GM18909 (cell line): ENCODE measurements at regions not wholly inside any gene's neighbourhood (a gene's known extent, or its start where the extent isn't known, plus 50 kb on each side); places are given as distances from the start of the nearest gene placed in this dataset.
"Not testable (repeated sequence)": the region's sequence is repeated elsewhere in the genome, so short reads cannot be mapped to it uniquely, and the experiment has no call there.

Experiments
- ATAC-seq: cut with Tn5 transposase; IDR thresholded peaks from one replicate; pipeline ENCODE4 v1.9.1; 2021; ENCODE audit warnings: mild to moderate bottlenecking; ENCODE audit not compliant: unreplicated experiment, poor library complexity

GRCh38 chr3:44109771-44110361 lies 131.8 kb upstream of the TOPAZ1 start:
- no peak for ATAC-seq

GRCh38 chr3:44110648-44111047 lies 131.0 kb upstream of the TOPAZ1 start:
- no peak for ATAC-seq

DNA sequence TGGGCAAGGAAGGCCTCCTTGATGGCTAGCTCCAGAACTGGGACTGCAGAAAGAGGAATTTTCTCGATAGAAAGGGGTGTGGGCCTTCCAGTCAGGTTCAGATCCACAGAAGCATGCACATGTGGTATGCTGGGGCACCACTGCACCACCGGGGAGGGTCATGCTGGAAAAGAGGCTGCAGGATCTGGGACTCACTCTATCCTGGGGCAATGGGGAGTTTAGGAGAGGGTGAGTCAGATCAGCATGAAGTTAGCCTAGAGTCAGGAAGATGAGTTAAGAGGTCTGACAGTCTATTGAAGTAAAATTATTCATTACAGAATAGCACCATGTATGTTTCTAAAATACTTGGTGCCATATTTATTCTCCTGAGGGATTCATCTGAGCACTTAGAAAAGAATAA lies 130.2 kb upstream of the TOPAZ1 start:
- ATAC-seq = no peak

DNA sequence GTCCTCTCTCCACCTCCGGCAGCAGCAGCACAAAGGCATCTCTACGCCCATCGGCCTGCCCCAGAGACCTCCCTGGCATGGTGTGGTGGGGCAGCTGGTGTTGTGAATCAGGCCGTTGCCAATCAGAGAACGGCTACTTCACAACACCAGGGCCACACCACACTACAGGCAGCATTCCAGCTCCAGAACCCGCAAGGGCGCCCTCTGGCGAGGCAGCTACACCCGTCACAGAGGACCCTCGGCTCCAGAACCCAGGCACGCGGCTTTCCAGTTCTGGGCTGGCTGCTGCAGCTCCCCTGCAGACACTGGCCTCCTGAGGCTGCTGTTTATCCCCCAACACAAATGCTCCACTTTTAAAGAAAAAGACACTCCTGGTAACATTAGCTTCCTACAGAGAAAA lies 127.5 kb upstream of the TOPAZ1 start:
- ATAC-seq = no peak

GRCh38 chr3:44117239-44117638 lies 124.4 kb upstream of the TOPAZ1 start:
- ATAC-seq = no peak

DNA sequence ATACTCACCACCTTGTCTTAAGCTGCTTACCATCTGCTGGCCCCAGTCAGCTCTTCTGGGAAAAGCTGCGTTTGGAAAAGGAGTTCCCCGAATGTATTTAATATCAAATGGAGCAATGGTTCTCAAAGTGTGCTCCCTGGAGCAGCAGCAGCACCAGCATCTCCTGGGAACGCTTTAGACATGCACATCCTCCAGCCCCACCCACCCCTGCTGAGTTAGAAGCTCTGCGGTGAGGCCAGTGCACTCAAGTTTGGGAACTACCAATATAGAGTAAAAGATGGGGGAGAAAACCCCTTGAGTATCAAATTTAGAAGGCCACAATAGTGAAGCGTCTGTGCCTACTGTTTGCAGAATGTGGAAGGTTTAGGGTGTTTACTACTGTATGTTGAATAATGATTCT lies 124.0 kb upstream of the TOPAZ1 start:
- ATAC-seq = no peak

- ATAC-seq = no peak
Measured at GRCh38 chr3:44120721-44121582, 120.7 kb upstream of the TOPAZ1 start.

GRCh38 chr3:44125246-44125645 lies 116.4 kb upstream of the TOPAZ1 start:
- no peak for ATAC-seq

GRCh38 chr3:44125882-44126281 lies 115.8 kb upstream of the TOPAZ1 start:
- ATAC-seq = no peak

- no peak for ATAC-seq
Measured at GRCh38 chr3:44128057-44128775, 113.5 kb upstream of the TOPAZ1 start.

GRCh38 chr3:44130249-44130648 lies 111.4 kb upstream of the TOPAZ1 start:
- no peak for ATAC-seq

- ATAC-seq = no peak
Measured at GRCh38 chr3:44132061-44132460, 109.6 kb upstream of the TOPAZ1 start.

- no peak for ATAC-seq
Measured at GRCh38 chr3:44132593-44132992, 109.1 kb upstream of the TOPAZ1 start.

DNA sequence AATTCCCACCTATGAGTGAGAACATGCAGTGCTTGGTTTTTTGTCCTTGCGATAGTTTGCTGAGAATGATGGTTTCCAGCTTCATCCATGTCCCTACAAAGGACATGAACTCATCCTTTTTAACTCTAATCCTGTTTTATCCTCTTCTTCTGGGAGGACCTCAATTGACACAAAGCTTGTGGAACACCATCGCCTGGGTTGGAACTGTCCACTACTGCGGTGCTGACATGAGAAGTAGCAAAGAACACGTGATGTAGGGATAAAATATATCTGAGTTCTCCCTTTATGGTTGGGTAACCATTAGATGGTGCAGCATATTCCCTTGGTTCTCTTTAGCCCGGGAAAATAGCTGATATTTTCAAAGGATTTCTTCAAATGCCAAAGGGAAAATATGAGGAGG lies 105.3 kb upstream of the TOPAZ1 start:
- no peak for ATAC-seq

DNA sequence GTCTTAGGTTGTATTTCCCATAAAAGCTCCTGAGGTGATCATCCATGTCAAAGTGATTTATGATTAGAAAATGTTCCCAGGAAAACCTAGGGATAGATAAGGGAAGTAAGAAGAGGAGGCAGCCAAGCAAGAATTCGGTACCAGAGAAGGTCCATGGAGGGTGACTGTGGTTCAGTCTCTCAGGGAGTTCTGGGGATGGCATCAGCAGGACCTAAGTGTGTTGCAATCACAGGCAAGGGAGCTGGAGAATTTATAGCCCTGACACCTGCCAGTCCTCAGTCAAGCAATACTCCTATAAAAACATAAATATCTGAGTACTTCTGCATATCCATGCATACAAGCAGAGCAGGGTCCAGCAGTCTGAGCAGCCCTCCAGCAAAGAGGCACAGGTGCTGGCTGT lies 95.6 kb upstream of the TOPAZ1 start:
- ATAC-seq = no peak

DNA sequence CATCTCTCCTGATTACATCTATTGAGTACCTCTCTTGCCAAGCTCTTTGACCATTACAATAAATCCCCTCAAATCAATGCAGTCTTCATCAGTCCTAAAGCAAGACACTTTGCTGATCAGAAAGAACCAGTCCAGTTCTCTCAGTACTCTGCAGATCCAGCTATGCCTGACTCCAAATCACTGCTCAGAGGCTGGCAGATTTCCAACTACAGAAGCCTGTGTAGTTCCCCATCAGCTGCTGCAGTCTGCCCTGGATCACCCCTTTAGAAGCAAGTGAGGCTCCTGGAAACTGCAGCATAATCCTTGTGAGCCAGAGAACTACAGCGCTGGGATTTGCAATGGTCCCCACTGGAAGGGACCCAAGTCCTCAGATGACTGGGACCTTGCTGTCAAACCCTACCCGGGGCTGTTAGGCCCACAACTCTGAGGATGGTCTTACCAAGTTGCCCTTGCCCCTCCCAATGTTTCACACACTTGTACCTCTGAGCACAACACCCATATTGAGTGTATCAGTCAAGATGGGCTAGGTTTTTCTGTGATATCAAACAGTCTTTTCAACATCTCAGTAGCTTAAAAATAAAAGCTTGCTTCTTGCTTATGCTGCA lies 81.9 kb upstream of the TOPAZ1 start:
- no peak for ATAC-seq

DNA sequence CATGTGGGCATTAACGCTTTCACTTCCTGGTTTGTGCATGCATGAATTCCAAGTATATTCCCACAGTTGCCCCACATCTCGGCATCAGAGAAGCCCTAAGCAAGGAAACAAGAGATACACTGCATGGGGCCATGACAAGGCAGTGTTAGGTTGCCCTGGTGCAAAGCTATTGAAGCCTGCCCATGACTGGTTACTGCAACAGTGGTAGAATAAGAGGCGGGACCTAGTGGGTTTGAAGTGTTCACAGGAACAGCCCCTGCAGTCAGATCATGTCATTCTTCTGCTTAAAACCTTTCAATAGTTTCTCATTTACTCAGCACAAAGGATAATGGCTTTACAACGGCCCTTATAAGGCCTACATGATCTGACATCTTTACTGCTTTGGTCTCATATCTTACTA lies 80.9 kb upstream of the TOPAZ1 start:
- no peak for ATAC-seq

GRCh38 chr3:44171891-44172290 lies 69.8 kb upstream of the TOPAZ1 start:
- ATAC-seq = no peak

- not testable (repeated sequence) for ATAC-seq
Measured at GRCh38 chr3:44172701-44173100, 69.0 kb upstream of the TOPAZ1 start.

DNA sequence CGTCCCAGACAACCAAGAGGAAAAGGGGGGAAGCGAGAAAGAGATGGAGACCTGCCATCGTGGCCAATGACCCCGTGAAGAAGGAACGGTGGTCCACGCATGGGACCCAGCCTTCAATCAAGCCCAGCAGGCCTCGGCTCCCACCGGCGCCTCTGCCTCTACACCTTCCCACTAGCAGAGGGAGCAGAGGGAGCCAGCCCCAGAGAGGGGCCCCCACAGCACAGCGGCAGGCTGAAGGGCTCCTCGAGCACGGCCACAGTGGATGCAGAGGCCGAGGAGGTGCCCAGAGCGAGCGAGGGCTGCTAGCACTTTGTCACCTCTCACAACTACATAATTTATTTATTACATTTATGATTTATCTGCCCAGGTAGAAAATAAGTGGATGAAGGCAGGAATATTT lies 68.4 kb upstream of the TOPAZ1 start:
- ATAC-seq = no peak

GRCh38 chr3:44175070-44175469 lies 66.6 kb upstream of the TOPAZ1 start:
- no peak for ATAC-seq
